Mucosa of rectum (tissue), 2 donors: ENCODE measurements at regions not wholly inside any gene's neighbourhood (a gene's known extent, or its start where the extent isn't known, plus 50 kb on each side); places are given as distances from the start of the nearest gene placed in this dataset.
"Not testable (repeated sequence)": the region's sequence is repeated elsewhere in the genome, so short reads cannot be mapped to it uniquely, and the experiment has no call there.

Experiments
- H3K27ac ChIP-seq, 2 donors: one replicate each; pipeline ENCODE4 v1.7.0; 2013; ENCODE audit warnings: inconsistent platforms in 2 of 2, low read depth in 2 of 2, low read length in 2 of 2
- H3K27me3 ChIP-seq, 2 donors: one replicate each; pipeline ENCODE4 v1.7.0; 2013; ENCODE audit warnings: low read length in 2 of 2; ENCODE audit not compliant: control insufficient read depth in 2 of 2, insufficient read depth in 2 of 2
- H3K36me3 ChIP-seq, 2 donors: one replicate each; pipeline ENCODE4 v1.7.0; 2013; ENCODE audit warnings: low read length in 2 of 2; ENCODE audit not compliant: control insufficient read depth in 2 of 2, insufficient read depth in 2 of 2
- H3K4me1 ChIP-seq, 2 donors: one replicate each; pipeline ENCODE4 v1.7.0; 2013; ENCODE audit warnings: low read length in 2 of 2, mild to moderate bottlenecking in 1 of 2; ENCODE audit not compliant: control insufficient read depth in 2 of 2, insufficient read depth in 2 of 2
- H3K4me3 ChIP-seq, 2 donors: one replicate each; pipeline ENCODE4 v1.7.0; 2013; ENCODE audit warnings: low read length in 2 of 2
- H3K9ac ChIP-seq, 2 donors: one replicate each; pipeline ENCODE4 v1.7.0; 2013; ENCODE audit warnings: low read length in 2 of 2, low read depth in 1 of 2, mild to moderate bottlenecking in 1 of 2
- H3K9me3 ChIP-seq, 2 donors: one replicate each; pipeline ENCODE4 v1.7.0; 2013; ENCODE audit warnings: low read length in 2 of 2; ENCODE audit not compliant: control insufficient read depth in 2 of 2
- donor health status: healthy.
- donor health status: Normal muscosa, but diverticular disease.

- H3K9me3 ChIP-seq, result no peaks in the 10 kb centered on the region
- no peaks in the 10 kb centered on the region for H3K36me3 ChIP-seq
- no peaks in the 10 kb centered on the region for H3K27me3 ChIP-seq
- no peak overlapping the region for H3K9ac ChIP-seq
- no peaks in the 10 kb centered on the region for H3K4me1 ChIP-seq
- no peak overlapping the region for H3K27ac ChIP-seq
- no peak overlapping the region for H3K4me3 ChIP-seq
Measured at GRCh38 chr2:75870651-75871137, 160.0 kb upstream of the GCFC2 start.

GRCh38 chr2:75870133-75870532 is 159.4 kb upstream of the GCFC2 start:
- no peak overlapping the region for H3K9ac ChIP-seq
- H3K27ac ChIP-seq, result no peak overlapping the region
- H3K4me3 ChIP-seq, result no peak overlapping the region
- no peaks in the 10 kb centered on the region for H3K27me3 ChIP-seq
- H3K4me1 ChIP-seq, result no peaks in the 10 kb centered on the region
- no peaks in the 10 kb centered on the region for H3K36me3 ChIP-seq
- no peaks in the 10 kb centered on the region for H3K9me3 ChIP-seq

- no peaks in the 10 kb centered on the region for H3K27me3 ChIP-seq
- H3K4me3 ChIP-seq, result no peak overlapping the region
- H3K27ac ChIP-seq, result no peak overlapping the region
- no peaks in the 10 kb centered on the region for H3K36me3 ChIP-seq
- H3K9ac ChIP-seq, result no peak overlapping the region
- no peaks in the 10 kb centered on the region for H3K4me1 ChIP-seq
- no peaks in the 10 kb centered on the region for H3K9me3 ChIP-seq
Measured at GRCh38 chr2:75865702-75866101, 155.0 kb upstream of the GCFC2 start.

- Histone ChIP-seq H3K36me3 (no peaks in the 10 kb centered on the region), H3K9ac (no peak overlapping the region), H3K27ac (no peak overlapping the region), H3K4me1 (no peaks in the 10 kb centered on the region), H3K4me3 (no peak overlapping the region), H3K9me3 (no peaks in the 10 kb centered on the region), H3K27me3 (no peaks in the 10 kb centered on the region)
Measured at GRCh38 chr2:75865083-75865482, 154.4 kb upstream of the GCFC2 start.

- no peaks in the 10 kb centered on the region for H3K9me3 ChIP-seq
- H3K36me3 ChIP-seq, result no peaks in the 10 kb centered on the region
- H3K4me3 ChIP-seq, result no peak overlapping the region
Measured at GRCh38 chr2:75862547-75862946, 151.8 kb upstream of the GCFC2 start.

GRCh38 chr2:75853436-75853835 is 142.7 kb upstream of the GCFC2 start:
- H3K27me3 ChIP-seq, result no peaks in the 10 kb centered on the region
- no peak overlapping the region for H3K4me3 ChIP-seq
- H3K9ac ChIP-seq, result no peak overlapping the region
- H3K36me3 ChIP-seq, result no peaks in the 10 kb centered on the region
- no peak overlapping the region for H3K27ac ChIP-seq
- no peaks in the 10 kb centered on the region for H3K9me3 ChIP-seq
- H3K4me1 ChIP-seq, result no peaks in the 10 kb centered on the region

More at GRCh38 chr2:75862547-75862946, 151.8 kb upstream of the GCFC2 start:
- Histone ChIP-seq H3K27ac (no peak overlapping the region), H3K9ac (no peak overlapping the region), H3K27me3 (no peaks in the 10 kb centered on the region), H3K4me1 (no peaks in the 10 kb centered on the region)

- Histone ChIP-seq H3K4me3 (no peak overlapping the region), H3K9ac (no peak overlapping the region), H3K27me3 (no peaks in the 10 kb centered on the region), H3K9me3 (no peaks in the 10 kb centered on the region), H3K27ac (no peak overlapping the region), H3K4me1 (no peaks in the 10 kb centered on the region), H3K36me3 (no peaks in the 10 kb centered on the region)
Measured at GRCh38 chr2:75852639-75853038, 141.9 kb upstream of the GCFC2 start.

GRCh38 chr2:75846683-75847190 is 136.0 kb upstream of the GCFC2 start:
- Histone ChIP-seq H3K27ac (no peak overlapping the region), H3K9ac (no peak overlapping the region), H3K36me3 (no peaks in the 10 kb centered on the region)

GRCh38 chr2:75844651-75845050 is 133.9 kb upstream of the GCFC2 start:
- H3K27ac ChIP-seq, result no peak overlapping the region
- no peaks in the 10 kb centered on the region for H3K27me3 ChIP-seq
- no peak overlapping the region for H3K9ac ChIP-seq
- no peaks in the 10 kb centered on the region for H3K4me1 ChIP-seq
- H3K4me3 ChIP-seq, result no peak overlapping the region
- H3K9me3 ChIP-seq, result no peaks in the 10 kb centered on the region
- no peaks in the 10 kb centered on the region for H3K36me3 ChIP-seq

More at GRCh38 chr2:75846683-75847190, 136.0 kb upstream of the GCFC2 start:
- H3K9me3 ChIP-seq, result no peaks in the 10 kb centered on the region
- no peaks in the 10 kb centered on the region for H3K27me3 ChIP-seq
- H3K4me1 ChIP-seq, result no peaks in the 10 kb centered on the region
- H3K4me3 ChIP-seq, result no peak overlapping the region

GRCh38 chr2:75834588-75834987 is 123.9 kb upstream of the GCFC2 start:
- not testable (repeated sequence) for H3K27ac ChIP-seq, H3K36me3 ChIP-seq, H3K9me3 ChIP-seq, H3K4me1 ChIP-seq, H3K27me3 ChIP-seq, H3K9ac ChIP-seq, H3K4me3 ChIP-seq

- Histone ChIP-seq H3K9me3 (no peaks in the 10 kb centered on the region), H3K27me3 (no peaks in the 10 kb centered on the region), H3K36me3 (no peaks in the 10 kb centered on the region), H3K9ac (no peak overlapping the region), H3K4me3 (no peak overlapping the region), H3K4me1 (no peaks in the 10 kb centered on the region), H3K27ac (no peak overlapping the region)
Measured at GRCh38 chr2:75833386-75833785, 122.7 kb upstream of the GCFC2 start.
